NOMO-1 treated with dmso at 0.1 percent for 144 hours (cell line): ENCODE measurements at regions not wholly inside any gene's neighbourhood (a gene's known extent, or its start where the extent isn't known, plus 50 kb on each side); places are given as distances from the start of the nearest gene placed in this dataset.
"Not testable (repeated sequence)": the region's sequence is repeated elsewhere in the genome, so short reads cannot be mapped to it uniquely, and the experiment has no call there.

Experiments used
- DNase-seq: peaks from one replicate; lab custom pipeline; 2025; ENCODE audit not compliant: unreplicated experiment; lab: John Stamatoyannopoulos, UW

- no peak for DNase-seq
These were observed 122.6 kb downstream of the CRYAA start for GRCh38 chr21:43291347-43291950.

- DNase-seq: no peak
These were observed 121.9 kb downstream of the CRYAA start for GRCh38 chr21:43290421-43291346.

GRCh38 chr21:43289966-43290365, 121.2 kb downstream of the CRYAA start:
- no peak for DNase-seq

- no peak for DNase-seq
These were observed 120.6 kb downstream of the CRYAA start for GRCh38 chr21:43289442-43289841.

- no peak for DNase-seq
These were observed 119.3 kb downstream of the CRYAA start for GRCh38 chr21:43287795-43288755.

GRCh38 chr21:43287111-43287760, 118.4 kb downstream of the CRYAA start:
- no peak for DNase-seq

- DNase-seq: no peak
These were observed 117.4 kb downstream of the CRYAA start for GRCh38 chr21:43286196-43286595.

- no peak for DNase-seq
These were observed 115.9 kb downstream of the CRYAA start for GRCh38 chr21:43284700-43285099.

- DNase-seq: no peak
These were observed 115.4 kb downstream of the CRYAA start for GRCh38 chr21:43284238-43284637.

GRCh38 chr21:43283925-43284221, 115.1 kb downstream of the CRYAA start:
- DNase-seq: not testable (repeated sequence)

- no peak for DNase-seq
These were observed 114.5 kb downstream of the CRYAA start for GRCh38 chr21:43283136-43283924.

GRCh38 chr21:43282358-43283120, 113.7 kb downstream of the CRYAA start:
- no peak for DNase-seq

GRCh38 chr21:43281661-43282357, 113.0 kb downstream of the CRYAA start:
- DNase-seq: no peak

- DNase-seq: no peak
These were observed 112.3 kb downstream of the CRYAA start for GRCh38 chr21:43280949-43281633.

GRCh38 chr21:43279578-43279894, 110.7 kb downstream of the CRYAA start:
- DNase-seq: no peak

- DNase-seq: no peak
These were observed 110.2 kb downstream of the CRYAA start for GRCh38 chr21:43278766-43279577.

- DNase-seq: no peak
These were observed 109.6 kb downstream of the CRYAA start for GRCh38 chr21:43278359-43278758.
